ENCODE measurements at regions not wholly inside any gene's neighbourhood (a gene's known extent, or its start where the extent isn't known, plus 50 kb on each side); places are given as distances from the start of the nearest gene placed in this dataset.

GRCh38 chr16:87067003-87067556 is 250.1 kb downstream of the C16orf95 start:
- no peaks in the 10 kb centered on the region for H3K36me3 ChIP-seq (ENCODE audit: control insufficient read depth in 2 of 2, insufficient read depth in 2 of 2, low read length in 1 of 2)
- in situ Hi-C loops (cut with MboI) (loop anchor here (5.0 kb wide), 1 partner anchor 505 kb away; no protein-coding TSS in a partner anchor), intact Hi-C loops (cut with micrococcal nuclease; ENCODE audit: unreplicated experiment) (loop anchor here (10.0 kb wide), 2 partner anchors 192 to 208 kb away; no protein-coding TSS in a partner anchor)
- H2AFZ ChIP-seq (ENCODE audit: control insufficient read depth, low read depth, low read length), result no peak overlapping the region
- no peaks in the 10 kb centered on the region for H4K20me1 ChIP-seq (ENCODE audit: control insufficient read depth, insufficient read depth)
- H3K9me3 ChIP-seq (replicated peaks; ENCODE audit: control insufficient read depth, insufficient read depth, low read length), result no peaks in the 10 kb centered on the region
- no peak overlapping the region for H3K27ac ChIP-seq (ENCODE audit: control insufficient read depth, insufficient read depth)
- H3K4me3 ChIP-seq, result no peak overlapping the region
- TF ChIP-seq CEBPB (IDR thresholded peaks at IDR 0.05; ENCODE audit: borderline replicate concordance in 1 of 2, low read depth in 2 of 2, low read length in 2 of 2) (no peak), HDAC6 (IDR thresholded peaks at IDR 0.05; ENCODE audit: unreplicated experiment) (no peak), IRF5 (IDR thresholded peaks at IDR 0.05; ENCODE audit: borderline replicate concordance) (no peak), TCF12 (IDR thresholded peaks at IDR 0.05; ENCODE audit: low read depth, low read length) (no peak), BHLHE40 (IDR thresholded peaks at IDR 0.05; ENCODE audit: borderline replicate concordance in 1 of 2, low read depth in 2 of 2, low read length in 1 of 2) (no peak)
- RAD21 ChIA-PET (ENCODE audit: unreplicated experiment), result no interaction called here
- DNase-seq (ENCODE audit: low read depth, low spot score) (no peak), ATAC-seq (no peak), FAIRE-seq (no peak)
- no peak overlapping the region for H3K9ac ChIP-seq (ENCODE audit: control insufficient read depth, insufficient read depth, low read length)
- H3K79me2 ChIP-seq (ENCODE audit: control insufficient read depth, insufficient read depth, low read length), result no peaks in the 10 kb centered on the region
- H3K27me3 ChIP-seq (replicated peaks in 1 of 2; ENCODE audit: control insufficient read depth in 2 of 2, insufficient read depth in 2 of 2, low read length in 1 of 2), result peaks cover 0 to 6% of the 10 kb centered on the region in 2 experiments; a peak in 3 of 4 replicates
- SMC1A ChIA-PET (ENCODE audit: uncharacterized antibody, unreplicated experiment), result no interaction called here
- CTCF ChIA-PET, result no interaction called here
- no TSS peak for BruUV-seq (replicated peaks)
- H3K4me1 ChIP-seq (ENCODE audit: control insufficient read depth, insufficient read depth, low read length), result no peaks in the 10 kb centered on the region
- H3K4me2 ChIP-seq (ENCODE audit: control insufficient read depth, insufficient read depth), result no peak overlapping the region
- POLR2A ChIA-PET, result no interaction called here
- 57% methylated on average over 24 of the region's 24 CpGs for WGBS (ENCODE audit: insufficient coverage, insufficient replicate concordance, low lambda C conversion rate, missing lambda C conversion rate)
